Urinary bladder (tissue), 4 donors: ENCODE measurements at regions not wholly inside any gene's neighbourhood (a gene's known extent, or its start where the extent isn't known, plus 50 kb on each side); places are given as distances from the start of the nearest gene placed in this dataset. TPM values are rescaled to one million over a fixed set of nuclear protein-coding genes. Genes with fewer than 3 reads are reported as not detected.

ENCODE experiments used
- DNase-seq: peaks from one replicate; pipeline ENCODE4 v3.0.0-alpha.2; 2015; ENCODE audit errors: extremely low spot score
- H3K27ac ChIP-seq: one replicate; pipeline ENCODE4 v1.5.1; 2013; ENCODE audit warnings: low read depth, mild to moderate bottlenecking, moderate library complexity
- H3K36me3 ChIP-seq: one replicate; pipeline ENCODE4 v1.6.1; 2013; ENCODE audit warnings: mild to moderate bottlenecking, moderate library complexity; ENCODE audit not compliant: insufficient read depth
- H3K4me1 ChIP-seq: one replicate; pipeline ENCODE4 v1.6.1; 2013; ENCODE audit warnings: mild to moderate bottlenecking, moderate library complexity; ENCODE audit not compliant: insufficient read depth
- H3K4me3 ChIP-seq: one replicate; pipeline ENCODE4 v1.5.1; 2013; ENCODE audit warnings: low read depth, low read length
- WGBS: extraction: QIAGEN DNeasy Blood & Tissue Kit; methylation state at CpG from one replicate; pipeline ENCODE4 v1.1.7; 2013; 5-methylcytosine and 5-hydroxymethylcytosine counted together
- small RNA-seq: library from RNA; depleted of rRNA; stranded (forward); fragments of <200 nt; gene quantifications from one replicate; pipeline ENCODE3, GENCODE V24; 2014
- donor health status: healthy with polysubstance abuse.
- donor health status: healthy.

GRCh38 chr9:1952001-1952400 is 63.1 kb upstream of the SMARCA2 start:
- Histone ChIP-seq H3K4me1 (no peaks in the 10 kb centered on the region), H3K36me3 (no peaks in the 10 kb centered on the region), H3K4me3 (no peak overlapping the region), H3K27ac (no peak overlapping the region)
- 87% methylated on average over 3 of the region's 3 CpGs for WGBS
- DNase-seq, result no peak

- no peak for DNase-seq
- 81% methylated on average over 2 of the region's 2 CpGs for WGBS
- Histone ChIP-seq H3K27ac (no peak overlapping the region), H3K4me3 (no peak overlapping the region), H3K4me1 (no peaks in the 10 kb centered on the region), H3K36me3 (no peaks in the 10 kb centered on the region)
Observed at GRCh38 chr9:1954238-1954637, 60.9 kb upstream of the SMARCA2 start.

- WGBS, result 94% methylated on average over 1 of the region's 1 CpG
- Histone ChIP-seq H3K27ac (no peak overlapping the region), H3K4me3 (no peak overlapping the region), H3K4me1 (no peaks in the 10 kb centered on the region), H3K36me3 (no peaks in the 10 kb centered on the region)
- no peak for DNase-seq
Observed at GRCh38 chr9:1956958-1957357, 58.2 kb upstream of the SMARCA2 start.

GRCh38 chr9:1957856-1958255 is 57.3 kb upstream of the SMARCA2 start:
- H3K27ac ChIP-seq, result no peak overlapping the region
- no peaks in the 10 kb centered on the region for H3K4me1 ChIP-seq
- WGBS, result 91% methylated on average over 2 of the region's 2 CpGs
- DNase-seq, result no peak
- no peak overlapping the region for H3K4me3 ChIP-seq
- no peaks in the 10 kb centered on the region for H3K36me3 ChIP-seq

GRCh38 chr9:1959371-1959770 is 55.8 kb upstream of the SMARCA2 start:
- H3K4me3 ChIP-seq, result no peak overlapping the region
- 69% methylated on average over 1 of the region's 1 CpG for WGBS
- H3K36me3 ChIP-seq, result no peaks in the 10 kb centered on the region
- no peak overlapping the region for H3K27ac ChIP-seq
- H3K4me1 ChIP-seq, result no peaks in the 10 kb centered on the region
- no peak for DNase-seq

GRCh38 chr9:1960342-1961042 is 54.7 kb upstream of the SMARCA2 start:
- DNase-seq, result no peak
- no peaks in the 10 kb centered on the region for H3K36me3 ChIP-seq
- no peak overlapping the region for H3K4me3 ChIP-seq
- no peak overlapping the region for H3K27ac ChIP-seq
- WGBS, result 80% methylated on average over 6 of the region's 6 CpGs
- no peaks in the 10 kb centered on the region for H3K4me1 ChIP-seq

GRCh38 chr9:1962122-1962521 is 53.0 kb upstream of the SMARCA2 start:
- no peak overlapping the region for H3K27ac ChIP-seq
- 60% methylated on average over 2 of the region's 2 CpGs for WGBS

GRCh38 chr9:1962588-1963106 is 52.5 kb upstream of the SMARCA2 start:
- no peaks in the 10 kb centered on the region for H3K36me3 ChIP-seq
- no peaks in the 10 kb centered on the region for H3K4me1 ChIP-seq
- no peak overlapping the region for H3K4me3 ChIP-seq
- H3K27ac ChIP-seq, result no peak overlapping the region
- DNase-seq, result no peak

More at GRCh38 chr9:1962122-1962521, 53.0 kb upstream of the SMARCA2 start:
- Histone ChIP-seq H3K4me3 (no peak overlapping the region), H3K36me3 (no peaks in the 10 kb centered on the region), H3K4me1 (no peaks in the 10 kb centered on the region)
- DNase-seq, result peak; percentile 36

GRCh38 chr9:1964093-1964492 is 51.1 kb upstream of the SMARCA2 start:
- 79% methylated on average over 2 of the region's 2 CpGs for WGBS
- H3K36me3 ChIP-seq, result no peaks in the 10 kb centered on the region
- H3K27ac ChIP-seq, result no peak overlapping the region
- H3K4me1 ChIP-seq, result no peaks in the 10 kb centered on the region
- no peak overlapping the region for H3K4me3 ChIP-seq
- no peak for DNase-seq

Small RNAs in the stretch of these regions (small RNA-seq; reads per million reads assigned to genes)
- not detected for gene RNA5SP279
